CD4-positive, alpha-beta T cell treated with Interleukin-12 subunit alpha and Interleukin-12 subunit beta, for 1 hour (primary cell): ENCODE measurements at regions not wholly inside any gene's neighbourhood (a gene's known extent, or its start where the extent isn't known, plus 50 kb on each side); places are given as distances from the start of the nearest gene placed in this dataset.

Experiments used
- DNase-seq: peaks from one replicate; pipeline ENCODE4 v3.0.0-alpha.2; 2020

DNA sequence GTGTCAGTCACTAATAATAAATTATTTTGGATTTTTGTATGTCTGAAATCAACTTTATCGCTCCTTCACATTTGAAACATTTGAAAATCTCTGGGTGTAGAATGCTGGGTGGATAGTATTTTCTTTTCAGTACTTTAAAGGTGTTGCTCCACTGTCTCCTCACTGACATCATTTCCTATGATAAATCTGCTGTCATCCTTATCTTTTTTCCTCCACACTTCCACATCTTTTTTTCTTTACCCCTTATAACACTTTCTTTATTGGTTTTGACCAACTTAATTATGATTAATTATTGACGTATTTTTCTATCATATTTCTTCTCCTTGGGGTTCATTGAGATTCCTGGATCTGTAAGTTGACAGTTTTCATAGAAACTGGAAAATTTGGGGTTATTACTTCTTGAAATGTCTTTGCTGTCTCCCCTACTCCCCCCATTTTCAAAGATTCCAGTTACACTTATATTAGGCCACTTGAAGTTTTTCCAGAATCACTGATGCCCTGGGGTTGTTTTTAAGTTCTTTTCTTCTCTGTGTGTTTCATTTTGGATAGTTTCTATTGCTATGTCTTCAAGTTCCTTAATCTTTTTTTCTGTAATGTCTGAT is 177.5 kb upstream of the DIO3 start:
- DNase-seq: no peak

DNA sequence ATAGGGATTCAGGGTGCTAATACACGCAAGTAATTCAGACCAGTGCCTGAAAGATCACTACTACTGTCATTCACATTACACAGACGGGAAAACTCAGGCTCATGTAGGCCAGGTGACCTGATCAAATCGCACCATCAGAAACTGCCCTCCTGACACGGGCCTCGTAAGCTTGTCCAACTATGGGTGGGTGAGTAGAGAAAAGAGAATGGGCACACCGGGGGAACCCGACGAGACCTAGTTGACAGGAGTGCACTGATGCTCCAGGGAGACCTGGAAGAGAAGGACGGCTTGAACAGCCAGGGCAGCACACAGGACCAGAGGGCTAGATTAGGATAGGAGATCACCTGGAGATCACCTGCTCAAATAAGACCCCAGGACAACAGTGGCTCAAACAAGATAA is 166.9 kb upstream of the DIO3 start:
- DNase-seq: no peak

GRCh38 chr14:101395779-101396178 is 165.5 kb upstream of the DIO3 start:
- DNase-seq: no peak

DNA sequence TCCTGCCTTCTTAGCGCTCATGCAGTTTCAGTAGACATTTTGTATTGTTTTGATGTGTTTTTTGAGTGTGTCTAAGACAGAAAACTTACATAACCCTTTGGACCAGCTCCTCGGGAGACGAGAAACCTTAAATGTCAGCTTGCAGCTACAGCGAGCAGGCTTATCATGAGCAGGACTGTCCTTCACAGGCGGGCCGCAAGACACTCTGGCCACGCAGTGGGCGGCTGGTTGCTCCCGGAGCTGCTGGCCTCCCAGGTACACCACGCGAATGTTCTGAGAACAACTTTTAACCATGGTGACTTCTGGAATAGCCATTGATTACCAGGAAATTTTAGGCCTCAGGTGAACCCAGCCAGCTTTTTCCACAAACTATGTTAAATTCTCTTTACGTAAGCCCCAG is 164.1 kb upstream of the DIO3 start:
- no peak for DNase-seq

GRCh38 chr14:101398011-101398410 is 163.3 kb upstream of the DIO3 start:
- DNase-seq: no peak

DNA sequence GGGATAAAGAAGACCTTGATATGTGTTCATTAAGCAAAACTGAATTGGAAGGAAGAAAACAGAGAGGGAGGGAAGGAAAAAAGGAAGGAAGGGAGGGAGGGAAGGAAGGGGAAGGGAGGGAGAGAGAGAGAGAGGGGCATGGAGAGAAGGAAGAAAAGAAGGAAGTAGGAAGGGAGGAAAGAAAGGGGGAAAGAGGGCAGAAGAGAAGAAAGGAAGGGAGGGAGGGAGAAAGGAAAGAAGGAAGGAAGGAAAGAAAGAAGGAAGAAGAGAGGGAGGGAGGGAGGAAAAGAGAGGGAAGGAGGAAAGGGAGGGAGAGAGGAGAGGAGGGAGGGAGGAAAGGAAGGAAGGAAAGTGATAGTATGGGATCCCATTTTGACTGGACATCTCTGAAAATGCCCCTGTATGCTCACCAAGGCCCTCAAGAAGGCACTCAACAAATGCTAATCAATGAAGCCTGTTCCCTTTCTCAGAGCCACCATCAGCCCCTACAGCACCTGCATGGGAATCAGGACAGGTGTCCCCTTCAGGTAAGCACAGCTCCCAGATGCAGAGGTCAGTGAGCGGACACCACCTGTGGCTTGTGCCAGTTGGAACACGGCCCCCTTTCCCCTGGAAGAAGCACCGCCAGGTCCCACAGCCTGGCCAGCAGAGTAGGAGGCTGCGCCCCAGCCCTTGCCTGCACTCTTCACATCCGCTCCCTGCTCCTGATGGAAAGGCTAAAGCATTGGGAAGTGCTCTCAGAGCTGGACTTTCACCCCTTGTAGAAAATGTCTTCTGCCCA is 161.4 kb upstream of the DIO3 start:
- no peak for DNase-seq

DNA sequence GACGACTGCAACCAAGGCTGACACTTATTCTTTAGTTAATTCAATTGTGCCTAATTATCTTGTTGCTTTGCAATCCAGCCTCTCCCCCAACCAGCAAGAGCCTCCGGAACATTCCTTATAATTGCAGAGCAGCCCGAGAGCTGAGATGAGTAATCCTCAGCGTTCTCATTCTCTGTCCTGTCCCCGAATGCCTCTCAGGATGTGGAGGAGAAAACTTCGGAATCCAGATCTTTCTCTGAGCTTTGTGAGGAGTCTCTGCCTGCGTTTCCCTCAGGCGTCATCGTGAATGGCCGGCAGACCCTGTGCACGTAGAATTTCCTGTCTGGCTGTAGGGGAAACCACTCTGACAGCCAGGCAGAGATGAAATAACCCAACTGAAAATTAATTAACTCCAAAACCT is 160.5 kb upstream of the DIO3 start:
- DNase-seq: no peak

- DNase-seq: no peak
Measured at GRCh38 chr14:101402936-101403660, 158.2 kb upstream of the DIO3 start.

DNA sequence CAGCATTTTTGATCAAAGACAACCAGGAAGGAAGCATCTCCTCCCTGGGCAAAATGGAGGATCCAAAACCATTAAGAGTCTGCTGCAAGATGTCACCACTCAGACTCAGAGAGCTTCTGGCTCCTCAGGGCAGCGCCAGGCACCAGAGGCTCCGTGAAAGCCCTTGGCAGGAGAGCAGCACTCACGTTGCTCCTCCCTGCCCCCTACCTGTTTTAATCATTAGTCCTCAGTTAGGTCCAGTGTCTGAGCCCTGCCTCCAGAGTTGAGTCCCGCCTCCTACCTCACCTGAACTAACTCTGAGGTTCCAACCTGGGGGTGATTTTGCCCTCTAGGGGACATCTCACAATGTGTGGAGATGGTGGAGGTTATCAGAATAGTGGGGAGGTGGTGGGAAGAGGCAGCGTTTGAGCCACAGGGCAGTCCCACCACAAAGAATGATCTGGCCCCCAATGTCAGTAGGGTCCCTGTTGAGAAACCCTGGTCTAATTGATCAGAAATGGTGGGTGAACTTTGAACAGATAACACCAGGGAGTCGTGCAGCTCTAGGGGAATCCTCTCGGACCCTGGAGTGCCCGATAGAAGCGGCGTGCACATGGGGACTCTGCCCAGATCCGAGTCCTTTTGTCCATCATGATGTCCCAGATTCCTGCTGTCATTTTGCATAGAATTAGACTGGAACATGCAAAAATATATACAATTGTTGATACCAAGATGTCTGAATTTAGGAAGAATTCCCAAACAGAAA is 156.7 kb upstream of the DIO3 start:
- DNase-seq: no peak

DNA sequence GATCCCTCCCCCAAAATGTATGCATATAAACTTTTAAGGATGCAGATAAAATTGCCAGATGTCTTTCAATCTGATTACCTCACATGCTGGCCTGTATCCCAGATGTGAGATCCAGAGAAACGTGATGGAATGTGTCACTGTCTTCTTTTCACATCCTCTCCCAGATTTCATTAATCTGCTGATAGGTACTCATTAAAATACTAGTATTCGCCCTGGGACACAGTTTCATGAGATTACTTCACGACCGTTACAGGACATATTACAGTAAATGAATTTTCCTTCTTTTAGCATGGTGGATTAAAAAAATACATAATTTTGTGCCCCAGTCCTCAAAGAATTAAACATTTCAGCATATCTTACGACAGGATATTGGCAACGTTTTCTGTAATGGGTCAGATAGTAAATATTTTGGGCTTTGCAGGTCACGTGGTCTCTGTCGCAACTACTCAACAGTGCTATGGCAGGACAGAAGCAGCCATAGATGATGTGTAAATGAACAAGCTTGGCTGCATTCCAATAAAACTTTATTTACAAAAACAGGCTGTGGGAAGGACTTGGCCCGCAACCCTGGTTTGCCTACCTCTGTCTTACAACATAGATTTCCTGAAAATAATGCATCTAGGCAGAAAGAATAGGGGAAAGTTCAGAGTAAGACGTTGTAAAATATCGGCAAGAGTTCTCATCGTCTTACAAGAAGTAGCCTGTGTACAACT is 156.0 kb upstream of the DIO3 start:
- no peak for DNase-seq

GRCh38 chr14:101406921-101407320 is 154.4 kb upstream of the DIO3 start:
- DNase-seq: no peak

DNA sequence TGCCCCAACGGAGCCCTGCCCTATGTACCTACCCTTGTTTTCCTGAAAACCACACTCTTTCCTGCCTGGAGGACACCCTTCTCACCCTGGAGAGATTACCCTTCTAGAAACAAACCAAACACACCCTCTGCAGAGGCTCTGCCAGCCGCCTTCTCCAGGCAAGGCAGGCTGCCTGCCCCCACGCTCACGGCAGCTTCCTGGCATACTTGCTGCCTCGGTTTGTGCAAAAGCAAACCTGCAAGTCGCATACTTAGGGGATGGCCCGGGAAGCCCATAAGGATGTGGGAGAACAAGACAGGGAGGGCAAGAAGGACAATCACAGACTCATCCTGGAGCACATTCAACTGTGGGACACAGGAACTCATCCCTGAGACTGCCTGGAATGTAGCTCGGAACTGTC is 154.0 kb upstream of the DIO3 start:
- no peak for DNase-seq

- no peak for DNase-seq
Measured at GRCh38 chr14:101408077-101408831, 153.0 kb upstream of the DIO3 start.

GRCh38 chr14:101409006-101409543 is 152.2 kb upstream of the DIO3 start:
- DNase-seq: no peak

- no peak for DNase-seq
Measured at GRCh38 chr14:101410126-101410525, 151.2 kb upstream of the DIO3 start.

DNA sequence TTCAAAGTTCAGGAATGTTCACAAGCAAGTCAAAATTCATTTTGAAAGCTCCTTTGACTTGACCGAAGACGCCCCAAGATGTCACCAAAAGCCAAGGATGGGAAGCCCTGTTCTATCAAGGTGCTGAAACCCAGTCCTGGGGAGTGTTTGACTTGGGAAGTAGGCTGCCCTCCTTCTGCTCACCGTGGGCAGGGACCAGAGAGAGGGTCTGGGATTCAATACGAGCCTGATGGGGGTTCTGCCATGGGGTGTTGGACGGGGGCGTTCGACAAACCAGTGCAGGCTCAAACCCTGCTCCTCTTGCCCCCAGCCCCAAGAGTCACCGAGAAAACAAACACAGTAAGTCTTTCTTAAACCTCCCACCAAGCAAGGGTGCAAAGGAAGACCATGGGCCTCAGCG is 150.1 kb upstream of the DIO3 start:
- no peak for DNase-seq

DNA sequence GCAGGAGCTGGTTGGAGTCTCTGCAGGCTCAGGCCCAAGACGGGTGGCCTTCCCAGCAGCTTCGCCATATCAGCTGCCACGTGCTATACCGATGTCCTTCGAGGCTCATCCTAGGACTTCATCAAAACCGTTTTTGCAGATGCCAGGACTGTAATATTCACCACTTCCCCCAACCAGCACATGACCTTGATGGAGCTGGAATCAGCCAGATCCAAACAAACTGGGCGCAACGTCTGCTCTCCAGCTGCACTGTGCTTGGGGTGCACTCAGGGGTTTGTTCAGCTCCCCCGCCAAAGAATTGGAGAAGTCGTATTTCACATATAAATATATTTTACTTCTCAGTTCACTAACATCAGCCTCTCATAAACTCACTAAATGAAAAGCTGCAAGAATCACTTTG is 149.5 kb upstream of the DIO3 start:
- no peak for DNase-seq

- DNase-seq: no peak
Measured at GRCh38 chr14:101412739-101413138, 148.6 kb upstream of the DIO3 start.

DNA sequence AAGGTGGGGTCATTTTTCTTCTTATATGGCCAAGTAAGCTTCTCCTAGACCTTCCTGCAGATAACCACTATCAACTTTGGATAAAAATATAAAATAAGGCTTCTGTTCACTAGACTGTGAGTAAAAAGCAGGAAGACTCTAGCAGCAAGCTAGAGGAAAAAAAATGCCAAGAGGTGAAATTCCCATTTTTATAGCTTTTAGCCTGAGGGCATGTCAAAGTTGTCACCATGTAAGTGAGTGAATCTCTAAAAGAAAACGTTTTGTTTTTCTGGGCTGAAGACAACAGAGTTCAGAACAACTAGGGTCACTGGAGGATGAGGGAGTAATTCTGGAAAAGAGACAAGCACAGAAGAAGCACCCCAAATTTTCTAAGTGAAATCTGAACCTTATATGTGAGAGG is 143.9 kb upstream of the DIO3 start:
- no peak for DNase-seq

- DNase-seq: no peak
Measured at GRCh38 chr14:101418601-101419000, 142.7 kb upstream of the DIO3 start.

- no peak for DNase-seq
Measured at GRCh38 chr14:101426466-101426865, 134.8 kb upstream of the DIO3 start.

DNA sequence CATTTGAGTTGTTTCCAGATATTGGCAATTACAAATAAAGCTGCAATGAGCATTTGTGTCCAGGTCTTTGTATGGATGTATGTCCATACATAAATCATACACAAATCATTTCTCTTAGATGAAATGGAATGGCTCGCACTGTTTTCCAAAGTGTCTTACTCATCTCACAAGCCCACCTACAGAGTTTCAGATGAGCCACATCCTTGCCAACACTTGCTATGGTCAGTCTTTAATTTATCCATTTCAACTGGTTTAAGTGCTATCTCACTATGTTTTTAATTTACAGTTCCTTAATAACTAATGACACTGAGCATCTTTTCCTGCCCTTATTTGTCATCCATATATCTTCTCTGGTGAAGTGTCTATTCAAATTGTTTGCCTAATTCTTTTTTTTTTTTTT is 132.9 kb upstream of the DIO3 start:
- DNase-seq: no peak
